Neuronal stem cell (in vitro differentiated cells): ENCODE measurements at regions not wholly inside any gene's neighbourhood (a gene's known extent, or its start where the extent isn't known, plus 50 kb on each side); places are given as distances from the start of the nearest gene placed in this dataset.

Experiments used
- DNase-seq: peaks from one replicate; pipeline ENCODE4 v3.0.0-alpha.2; 2013; ENCODE audit warnings: low spot score
- H2AFZ ChIP-seq: one replicate; pipeline ENCODE4 v1.6.1; 2013; ENCODE audit warnings: mild to moderate bottlenecking, low read length, inconsistent platforms
- H2AK5ac ChIP-seq: 2 replicates; pipeline ENCODE4 v1.6.1; 2013; ENCODE audit warnings: low read depth, mild to moderate bottlenecking, inconsistent platforms, low read length, moderate library complexity, mixed read lengths
- H2BK120ac ChIP-seq: 2 replicates; pipeline ENCODE4 v1.6.1; 2013; ENCODE audit warnings: low read depth, mild to moderate bottlenecking, inconsistent platforms, low read length, moderate library complexity, mixed read lengths
- H2BK12ac ChIP-seq: one replicate; pipeline ENCODE4 v1.6.1; 2013; ENCODE audit warnings: low read length, inconsistent platforms
- H2BK15ac ChIP-seq: 2 replicates; pipeline ENCODE4 v1.6.1; 2013; ENCODE audit warnings: mild to moderate bottlenecking, low read length, inconsistent platforms, mixed read lengths
- H2BK5ac ChIP-seq: one replicate; pipeline ENCODE4 v1.6.1; 2013; ENCODE audit warnings: inconsistent platforms, mild to moderate bottlenecking, low read length, moderate library complexity
- H3K14ac ChIP-seq: one replicate; pipeline ENCODE4 v1.6.1; 2013; ENCODE audit warnings: low read length, inconsistent platforms
- H3K18ac ChIP-seq: 2 replicates; pipeline ENCODE4 v1.6.1; 2013; ENCODE audit warnings: low read length, inconsistent platforms
- H3K23ac ChIP-seq: 2 replicates; pipeline ENCODE4 v1.6.1; 2013; ENCODE audit warnings: low read depth, mild to moderate bottlenecking, mixed read lengths, low read length, inconsistent platforms; ENCODE audit not compliant: poor library complexity
- H3K27ac ChIP-seq: replicated peaks from 3 replicates; pipeline ENCODE4 v1.5.1; 2013; ENCODE audit warnings: low read length, inconsistent platforms
- H3K27me3 ChIP-seq, 3 experiments: 2 replicates each; pipeline ENCODE4 v1.6.1; 2013; ENCODE audit warnings: low read length in 3 of 3, mild to moderate bottlenecking in 2 of 3, inconsistent platforms in 1 of 3, low read depth in 1 of 3, mixed read lengths in 1 of 3, moderate library complexity in 1 of 3; ENCODE audit not compliant: control insufficient read depth in 3 of 3, insufficient read depth in 3 of 3
- H3K36me3 ChIP-seq, 2 donors: replicated peaks in 1 of 2; 2 replicates each; pipeline ENCODE4 v1.6.1; 2013; ENCODE audit warnings: low read length in 2 of 2; ENCODE audit not compliant: control insufficient read depth in 2 of 2, insufficient read depth in 2 of 2
- H3K4ac ChIP-seq: 2 replicates; pipeline ENCODE4 v1.6.1; 2013; ENCODE audit warnings: inconsistent platforms, mild to moderate bottlenecking, low read length, moderate library complexity
- H3K4me1 ChIP-seq, 2 donors: 1 replicate in 1 of 2; 2 replicates in 1 of 2; pipeline ENCODE4 v1.6.1; 2013; ENCODE audit warnings: low read length in 2 of 2, low read depth in 1 of 2; ENCODE audit not compliant: control insufficient read depth in 2 of 2, insufficient read depth in 1 of 2
- H3K4me2 ChIP-seq: one replicate; pipeline ENCODE4 v1.6.1; 2013; ENCODE audit warnings: mild to moderate bottlenecking, low read length, inconsistent platforms; ENCODE audit not compliant: insufficient read depth, poor library complexity, severe bottlenecking
- H3K4me3 ChIP-seq, 2 donors: 2 replicates each; pipeline ENCODE4 v1.5.1; 2013; ENCODE audit warnings: low read length in 2 of 2, mild to moderate bottlenecking in 2 of 2, inconsistent platforms in 1 of 2, moderate library complexity in 1 of 2
- H3K79me1 ChIP-seq: one replicate; pipeline ENCODE4 v1.6.1; 2013; ENCODE audit warnings: low read depth, mild to moderate bottlenecking, inconsistent platforms, low read length, moderate library complexity
- H3K9ac ChIP-seq: one replicate; pipeline ENCODE4 v1.6.1; 2013; ENCODE audit warnings: mild to moderate bottlenecking, low read depth, low read length, inconsistent platforms; ENCODE audit not compliant: poor library complexity
- H3K9me3 ChIP-seq, 2 donors: replicated peaks in 1 of 2; 2 replicates each; pipeline versions ENCODE3 to v1.6.1; 2013; ENCODE audit warnings: low read length in 2 of 2, mild to moderate bottlenecking in 2 of 2, inconsistent platforms in 1 of 2, low read depth in 1 of 2, mixed read lengths in 1 of 2, moderate library complexity in 1 of 2; ENCODE audit not compliant: control insufficient read depth in 2 of 2, insufficient read depth in 1 of 2
- H4K8ac ChIP-seq: one replicate; pipeline ENCODE4 v1.6.1; 2013; ENCODE audit warnings: low read depth, mild to moderate bottlenecking, inconsistent platforms, low read length, moderate library complexity
- H4K91ac ChIP-seq: one replicate; pipeline ENCODE4 v1.6.1; 2013; ENCODE audit warnings: low read length, low read depth, mild to moderate bottlenecking, inconsistent platforms; ENCODE audit not compliant: poor library complexity
- WGBS, 2 donors: extraction: QIAGEN DNeasy Blood & Tissue Kit; methylation state at CpG; one replicate each; pipeline ENCODE4 v1.1.7; 2013; ENCODE audit warnings: missing lambda C conversion rate in 2 of 2, mixed read lengths in 1 of 2; ENCODE audit not compliant: insufficient read length in 2 of 2, insufficient replicate concordance in 1 of 2; ENCODE audit errors: extremely low coverage in 2 of 2; 5-methylcytosine and 5-hydroxymethylcytosine counted together

GRCh38 chr5:27594141-27594540 lies 555.8 kb upstream of the CDH9 start:
- no peaks in the 10 kb centered on the region for H3K27me3 ChIP-seq
- H3K9ac ChIP-seq = no peak overlapping the region
- H3K18ac ChIP-seq = no peak overlapping the region
- no peak overlapping the region for H3K4me3 ChIP-seq
- H3K4me1 ChIP-seq = no peaks in the 10 kb centered on the region
- no CpG with 5 or more reads among the region's 2 CpGs for WGBS, 2 donors
- no peak overlapping the region for H2BK12ac ChIP-seq
- H3K14ac ChIP-seq = no peak overlapping the region
- H4K91ac ChIP-seq = no peak overlapping the region
- no peaks in the 10 kb centered on the region for H3K79me1 ChIP-seq
- no peak for DNase-seq
- H3K9me3 ChIP-seq = no peaks in the 10 kb centered on the region
- no peak overlapping the region for H2BK120ac ChIP-seq
- no peak overlapping the region for H2AK5ac ChIP-seq
- no peak overlapping the region for H3K27ac ChIP-seq
- no peak overlapping the region for H3K4ac ChIP-seq
- H3K36me3 ChIP-seq = no peaks in the 10 kb centered on the region
- H3K23ac ChIP-seq = no peak overlapping the region
- no peak overlapping the region for H3K4me2 ChIP-seq
- no peak overlapping the region for H2AFZ ChIP-seq
- no peak overlapping the region for H2BK15ac ChIP-seq
- no peak overlapping the region for H4K8ac ChIP-seq
- H2BK5ac ChIP-seq = no peak overlapping the region

GRCh38 chr5:27592231-27592630 lies 553.8 kb upstream of the CDH9 start:
- Histone ChIP-seq H3K14ac (no peak overlapping the region), H3K4me2 (no peak overlapping the region), H2AFZ (no peak overlapping the region), H3K79me1 (no peaks in the 10 kb centered on the region), H3K9ac (no peak overlapping the region), H3K27ac (no peak overlapping the region), H3K9me3 (no peaks in the 10 kb centered on the region), H4K8ac (no peak overlapping the region), H3K27me3 (no peaks in the 10 kb centered on the region), H2BK5ac (no peak overlapping the region), H3K4ac (no peak overlapping the region), H3K4me1 (no peaks in the 10 kb centered on the region), H3K18ac (no peak overlapping the region), H3K36me3 (no peaks in the 10 kb centered on the region), H4K91ac (no peak overlapping the region), H2BK120ac (no peak overlapping the region), H2BK12ac (no peak overlapping the region), H2BK15ac (no peak overlapping the region), H2AK5ac (no peak overlapping the region), H3K4me3 (no peak overlapping the region), H3K23ac (no peak overlapping the region)
- WGBS, 2 donors = no CpG with 5 or more reads among the region's 1 CpG
- DNase-seq = no peak

- Histone ChIP-seq H4K8ac (no peak overlapping the region), H2AK5ac (no peak overlapping the region), H3K27ac (no peak overlapping the region), H3K36me3 (no peaks in the 10 kb centered on the region), H3K79me1 (no peaks in the 10 kb centered on the region), H3K14ac (no peak overlapping the region), H4K91ac (no peak overlapping the region), H2AFZ (peak overlapping the region; percentile 30), H3K18ac (no peak overlapping the region), H2BK15ac (no peak overlapping the region), H2BK120ac (no peak overlapping the region), H3K4me3 (no peak overlapping the region), H3K23ac (no peak overlapping the region), H3K9ac (no peak overlapping the region), H3K4ac (no peak overlapping the region), H3K4me1 (no peaks in the 10 kb centered on the region), H3K4me2 (no peak overlapping the region), H2BK12ac (no peak overlapping the region), H2BK5ac (no peak overlapping the region), H3K9me3 (no peaks in the 10 kb centered on the region), H3K27me3 (no peaks in the 10 kb centered on the region)
- WGBS, 2 donors = no CpG with 5 or more reads among the region's 6 CpGs
- no peak for DNase-seq
Observed at GRCh38 chr5:27590503-27590902, 552.1 kb upstream of the CDH9 start.

DNA sequence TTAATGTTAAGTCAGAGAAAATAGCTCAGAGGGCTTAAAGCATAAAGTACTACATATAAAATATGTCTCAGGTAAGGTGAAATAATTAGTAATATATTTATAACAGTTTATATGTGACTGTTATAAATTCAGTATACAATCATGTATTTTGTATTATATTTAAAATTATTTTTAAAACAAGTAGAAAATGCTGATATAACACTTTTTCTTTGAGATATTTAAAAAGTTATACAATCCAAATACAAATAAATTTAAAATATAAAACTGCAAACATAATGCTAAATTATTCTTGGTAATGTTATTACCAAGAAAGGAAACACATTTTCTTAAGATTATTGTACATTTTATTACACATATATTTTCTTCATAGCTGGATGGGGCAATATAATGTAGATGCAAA lies 539.9 kb upstream of the CDH9 start:
- Histone ChIP-seq H2AK5ac (no peak overlapping the region), H4K8ac (no peak overlapping the region), H3K4me3 (no peak overlapping the region), H3K27ac (no peak overlapping the region), H3K4me1 (no peaks in the 10 kb centered on the region), H3K27me3 (no peaks in the 10 kb centered on the region), H4K91ac (no peak overlapping the region), H3K14ac (no peak overlapping the region), H3K79me1 (no peaks in the 10 kb centered on the region), H2AFZ (no peak overlapping the region), H3K23ac (no peak overlapping the region), H2BK120ac (no peak overlapping the region), H3K9ac (no peak overlapping the region), H3K4me2 (no peak overlapping the region), H3K9me3 (no peaks in the 10 kb centered on the region), H2BK5ac (no peak overlapping the region), H2BK12ac (no peak overlapping the region), H3K36me3 (no peaks in the 10 kb centered on the region), H3K4ac (no peak overlapping the region), H3K18ac (no peak overlapping the region), H2BK15ac (no peak overlapping the region)
- no peak for DNase-seq
